ENCODE measurements at regions not wholly inside any gene's neighbourhood (a gene's known extent, or its start where the extent isn't known, plus 50 kb on each side); places are given as distances from the start of the nearest gene placed in this dataset.
A peak's percentile ranks its signal among the peaks of the same experiment; 100 is the strongest.

- H3K36me3 ChIP-seq: no peaks in the 10 kb centered on the region
- no peak overlapping the region for H3K4me3 ChIP-seq
- H3K4me1 ChIP-seq: no peaks in the 10 kb centered on the region
- H3K27me3 ChIP-seq: no peaks in the 10 kb centered on the region
- intact Hi-C loops (cut with DNase I): no loop called here
- H3K9me3 ChIP-seq: no peaks in the 10 kb centered on the region
- TF ChIP-seq CTCF (IDR thresholded peaks at IDR 0.05): no peak
- no peak overlapping the region for H3K27ac ChIP-seq
- peak in 1 of 2 donors; percentile 13 for DNase-seq (ENCODE audit: low spot score in 2 of 2)
These were observed 55.0 kb upstream of the BHLHE23 start for GRCh38 chr20:63061771-63062100.

GRCh38 chr20:63061051-63061770, 54.4 kb upstream of the BHLHE23 start:
- Histone ChIP-seq H3K9me3 (no peaks in the 10 kb centered on the region), H3K27me3 (no peaks in the 10 kb centered on the region), H3K4me1 (peaks cover 0 to 5% of the 10 kb centered on the region in 2 donors), H3K36me3 (no peaks in the 10 kb centered on the region), H3K27ac (no peak overlapping the region), H3K4me3 (no peak overlapping the region)
- intact Hi-C loops (cut with DNase I): no loop called here
- no peak for TF ChIP-seq CTCF (IDR thresholded peaks at IDR 0.05)
- peak in 1 of 2 donors; percentile 51 for DNase-seq (ENCODE audit: low spot score in 2 of 2)

- Histone ChIP-seq H3K9me3 (no peaks in the 10 kb centered on the region), H3K27ac (no peak overlapping the region), H3K4me3 (no peak overlapping the region), H3K36me3 (no peaks in the 10 kb centered on the region), H3K4me1 (peaks cover 0 to 5% of the 10 kb centered on the region in 2 donors), H3K27me3 (no peaks in the 10 kb centered on the region)
- peak in 1 of 2 donors; percentile 55 for DNase-seq (ENCODE audit: low spot score in 2 of 2)
- intact Hi-C loops (cut with DNase I): no loop called here
- no peak for TF ChIP-seq CTCF (IDR thresholded peaks at IDR 0.05)
These were observed 53.6 kb upstream of the BHLHE23 start for GRCh38 chr20:63060057-63060991.

- Histone ChIP-seq H3K36me3 (no peaks in the 10 kb centered on the region), H3K4me1 (peaks cover 0 to 5% of the 10 kb centered on the region in 2 donors), H3K27ac (no peak overlapping the region), H3K9me3 (no peaks in the 10 kb centered on the region), H3K27me3 (no peaks in the 10 kb centered on the region), H3K4me3 (no peak overlapping the region)
- TF ChIP-seq CTCF (IDR thresholded peaks at IDR 0.05): no peak
- peak in 1 of 2 donors; percentile 41 for DNase-seq (ENCODE audit: low spot score in 2 of 2)
- intact Hi-C loops (cut with DNase I): loop anchor here (5.0 kb wide), 1 partner anchor 173 kb away; no protein-coding TSS in a partner anchor
These were observed 52.9 kb upstream of the BHLHE23 start for GRCh38 chr20:63059684-63060056.

- intact Hi-C loops (cut with DNase I): loop anchor here (5.0 kb wide), 1 partner anchor 173 kb away; no protein-coding TSS in a partner anchor
- H3K27ac ChIP-seq: no peak overlapping the region
- no peak overlapping the region for H3K4me3 ChIP-seq
- no peaks in the 10 kb centered on the region for H3K9me3 ChIP-seq
- peaks cover 0 to 5% of the 10 kb centered on the region in 2 donors for H3K4me1 ChIP-seq
- H3K27me3 ChIP-seq: no peaks in the 10 kb centered on the region
- H3K36me3 ChIP-seq: no peaks in the 10 kb centered on the region
- no peak for TF ChIP-seq CTCF (IDR thresholded peaks at IDR 0.05)
- DNase-seq (ENCODE audit: low spot score in 2 of 2): peak in 1 of 2 donors; percentile 47
These were observed 52.1 kb upstream of the BHLHE23 start for GRCh38 chr20:63058696-63059335.
